IPS-18c (cell line): ENCODE measurements at regions not wholly inside any gene's neighbourhood (a gene's known extent, or its start where the extent isn't known, plus 50 kb on each side); places are given as distances from the start of the nearest gene placed in this dataset.

Experiments used
- H3K4me3 ChIP-seq: 2 replicates; pipeline ENCODE4 v1.7.0; 2013; ENCODE audit warnings: low read depth, mild to moderate bottlenecking, low read length, moderate library complexity; ENCODE audit not compliant: insufficient read depth
- H3K9me3 ChIP-seq: one replicate; pipeline ENCODE4 v1.6.1; 2013; ENCODE audit warnings: mild to moderate bottlenecking, low read length, moderate library complexity; ENCODE audit not compliant: control insufficient read depth, insufficient read depth

DNA sequence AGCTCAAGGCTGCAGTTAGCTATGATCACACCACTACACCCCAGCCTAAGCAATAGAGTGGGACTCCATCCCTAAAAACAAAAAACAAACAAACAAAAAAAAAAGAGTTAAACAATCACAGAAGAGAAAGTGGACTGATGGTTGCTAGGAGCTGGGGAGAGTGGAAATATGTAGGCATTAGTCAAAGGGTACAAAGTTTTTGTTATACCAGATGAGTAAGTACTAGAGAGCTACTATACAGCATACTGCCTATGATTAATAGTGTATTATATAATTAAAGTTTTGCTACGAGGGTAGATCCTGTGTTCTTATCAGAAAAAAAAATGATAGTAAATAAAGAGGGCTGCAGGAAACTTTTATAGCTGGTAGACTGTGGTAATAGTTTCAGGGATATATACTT, 538.6 kb downstream of the ELAVL2 start:
- Histone ChIP-seq H3K9me3 (no peaks in the 10 kb centered on the region), H3K4me3 (no peak overlapping the region)

DNA sequence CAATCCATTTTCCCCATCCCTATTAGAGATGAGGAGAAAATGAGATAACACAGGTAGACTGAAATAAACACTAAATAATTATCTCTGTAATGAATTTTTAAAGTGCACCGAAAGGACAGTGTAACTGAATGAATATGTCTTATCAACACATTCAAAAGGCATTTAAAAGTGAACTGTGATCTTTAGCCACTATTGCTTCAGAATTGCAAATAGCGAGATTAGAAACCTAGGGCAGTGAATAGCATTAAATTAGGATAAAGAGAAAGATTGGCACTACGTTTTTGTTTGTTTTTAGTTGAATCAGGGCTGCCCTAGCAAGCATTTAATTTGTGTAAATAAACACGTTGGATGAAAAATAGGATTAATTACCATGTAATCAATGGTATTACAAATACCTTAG, 537.5 kb downstream of the ELAVL2 start:
- no peak overlapping the region for H3K4me3 ChIP-seq
- no peaks in the 10 kb centered on the region for H3K9me3 ChIP-seq

DNA sequence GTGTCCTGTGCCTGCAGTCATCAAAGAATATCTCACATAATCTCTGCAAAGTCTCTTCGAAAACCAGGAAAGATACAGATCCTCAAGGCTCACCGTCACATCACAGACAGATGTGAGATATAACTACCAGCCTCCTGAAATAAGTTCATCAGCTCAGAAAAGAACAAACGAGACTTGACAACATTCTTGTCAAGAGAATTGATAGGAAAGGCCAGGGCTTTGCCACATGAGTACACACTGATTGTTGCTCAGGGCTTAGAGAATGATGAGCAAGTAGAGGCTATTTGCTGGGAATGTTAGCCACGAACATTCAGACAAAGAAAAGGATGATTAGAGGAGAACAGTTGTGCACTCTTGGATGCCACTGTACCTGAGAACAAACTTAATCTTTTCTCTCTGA, 535.1 kb downstream of the ELAVL2 start:
- Histone ChIP-seq H3K4me3 (no peak overlapping the region), H3K9me3 (no peaks in the 10 kb centered on the region)

DNA sequence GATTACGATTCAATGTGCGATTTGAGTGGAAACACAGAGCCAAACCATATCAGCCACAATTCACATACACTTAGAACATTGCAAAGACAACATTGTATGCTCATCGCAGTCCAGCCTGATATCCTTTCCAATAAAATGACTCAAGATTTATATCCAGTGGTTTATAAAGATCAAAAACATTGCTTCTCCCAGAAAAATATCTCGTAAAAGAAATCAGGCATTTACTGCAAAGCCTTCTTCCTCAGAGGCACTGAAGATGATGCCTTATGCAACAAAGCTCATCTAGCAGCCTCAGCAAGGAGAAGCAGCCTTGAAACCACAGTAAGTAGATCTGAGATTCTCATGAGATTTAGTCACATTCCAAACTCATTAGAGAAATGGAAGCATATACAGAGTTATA, 523.8 kb downstream of the ELAVL2 start:
- Histone ChIP-seq H3K9me3 (no peaks in the 10 kb centered on the region), H3K4me3 (no peak overlapping the region)

DNA sequence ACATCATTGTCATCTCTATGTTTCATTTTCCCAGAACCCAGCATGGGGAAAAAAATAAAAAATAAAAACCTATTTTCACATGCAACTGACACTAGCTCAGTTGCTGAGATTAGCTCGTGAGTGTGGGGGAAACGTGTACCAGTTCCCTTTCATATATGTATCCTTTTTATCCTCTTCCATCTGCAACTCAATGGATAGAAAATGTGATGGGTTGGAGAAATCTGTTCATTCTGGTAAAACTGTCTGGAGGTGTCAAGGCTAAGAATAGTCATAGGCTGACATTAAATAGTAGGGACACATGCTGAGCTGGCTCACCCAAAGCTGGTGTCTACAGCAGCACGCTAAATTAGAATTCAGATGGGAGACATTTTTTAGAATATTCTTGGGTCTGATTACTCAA, 519.3 kb downstream of the ELAVL2 start:
- H3K9me3 ChIP-seq: no peaks in the 10 kb centered on the region
- no peak overlapping the region for H3K4me3 ChIP-seq

DNA sequence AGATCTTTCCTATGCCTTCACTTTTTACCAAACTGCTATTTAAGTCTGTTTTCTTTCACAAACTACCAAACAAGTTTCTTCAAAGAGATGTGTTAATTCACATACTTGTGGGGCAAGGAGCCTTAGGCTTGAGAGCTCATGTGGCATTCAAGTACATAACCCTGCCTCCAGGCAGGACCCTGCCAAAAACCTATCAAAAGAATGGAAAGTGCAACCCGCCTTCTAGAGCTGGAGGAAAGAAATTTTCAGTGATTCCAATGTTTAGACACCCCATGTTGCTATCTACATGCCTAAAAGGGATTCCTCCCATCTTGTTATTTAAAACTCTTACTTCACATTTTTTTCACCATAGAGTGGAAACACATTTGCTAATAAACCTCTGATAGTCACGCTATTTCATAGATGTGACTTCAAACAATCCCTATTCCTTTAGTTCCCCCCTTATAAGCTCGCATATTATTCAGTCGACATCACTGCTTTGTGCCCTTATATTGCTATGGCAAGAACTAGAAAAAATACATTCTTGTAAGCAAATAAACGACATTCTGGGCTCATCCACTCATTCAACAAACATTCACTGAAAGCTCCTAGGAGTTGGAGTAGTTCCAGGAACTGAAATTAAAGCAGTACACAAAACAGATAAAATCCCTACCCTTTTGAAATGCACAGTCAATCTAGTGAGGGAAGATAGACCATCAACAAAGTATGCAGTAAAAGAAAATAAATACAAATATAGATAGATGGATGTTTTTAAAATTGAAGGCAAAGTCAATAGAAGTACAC, 518.1 kb downstream of the ELAVL2 start:
- H3K4me3 ChIP-seq: no peak overlapping the region
- H3K9me3 ChIP-seq: no peaks in the 10 kb centered on the region

DNA sequence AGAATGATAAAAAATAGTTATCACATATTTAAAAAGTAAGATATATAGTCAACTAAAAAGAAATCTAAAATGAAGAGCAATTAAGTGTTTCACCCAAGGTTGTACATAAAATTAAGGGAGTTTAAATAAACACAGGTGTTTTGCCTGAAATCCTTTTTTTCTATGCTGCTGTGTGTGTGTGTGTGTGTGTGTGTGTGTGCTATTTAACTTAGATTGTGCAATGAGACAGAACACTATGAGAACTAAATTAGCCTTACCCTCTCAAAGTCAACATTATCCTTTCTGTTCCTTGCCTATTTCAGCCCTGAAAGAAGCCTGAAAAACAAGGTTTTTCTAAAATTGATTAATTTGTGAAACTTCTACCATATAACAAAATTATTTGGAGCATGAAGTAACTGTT, 516.2 kb downstream of the ELAVL2 start:
- H3K9me3 ChIP-seq: no peaks in the 10 kb centered on the region
- H3K4me3 ChIP-seq: no peak overlapping the region

DNA sequence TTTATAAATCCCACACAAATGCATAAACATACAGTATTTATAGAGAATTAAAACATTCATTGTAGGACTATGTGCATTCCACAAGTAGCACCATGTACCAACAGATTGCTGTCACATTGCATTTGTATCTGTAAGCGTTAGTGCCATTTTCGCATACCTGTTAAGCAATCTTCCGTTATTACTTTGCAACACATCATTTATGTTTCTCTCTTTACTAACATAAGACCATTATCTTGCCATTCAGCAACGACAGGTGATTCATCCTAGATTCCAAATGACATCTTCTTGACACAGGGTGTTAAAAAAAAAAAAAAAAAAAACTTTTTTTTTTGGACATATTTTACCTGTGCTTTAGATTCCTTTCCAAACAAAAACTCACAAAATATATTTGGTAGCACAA, 511.8 kb downstream of the ELAVL2 start:
- Histone ChIP-seq H3K4me3 (no peak overlapping the region), H3K9me3 (no peaks in the 10 kb centered on the region)

DNA sequence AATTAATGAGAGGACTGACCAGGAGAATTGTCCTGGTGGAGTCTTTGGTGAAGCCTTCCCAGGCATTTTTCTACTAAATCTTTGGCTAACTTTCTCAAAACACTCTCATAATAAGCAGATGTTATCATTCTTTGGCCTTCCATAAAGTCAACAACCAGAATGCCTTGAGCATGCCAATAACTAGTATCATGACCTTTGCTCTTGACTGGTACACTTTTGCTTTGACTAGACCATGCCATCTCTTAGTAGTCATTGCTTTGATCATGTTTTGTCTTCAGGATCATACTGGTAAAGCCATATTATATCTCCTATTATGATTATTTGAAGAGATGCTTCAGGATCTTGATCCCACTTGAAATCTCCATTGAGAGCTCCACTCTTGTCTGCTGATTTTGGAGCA, 506.9 kb downstream of the ELAVL2 start:
- H3K4me3 ChIP-seq: no peak overlapping the region
- no peaks in the 10 kb centered on the region for H3K9me3 ChIP-seq

DNA sequence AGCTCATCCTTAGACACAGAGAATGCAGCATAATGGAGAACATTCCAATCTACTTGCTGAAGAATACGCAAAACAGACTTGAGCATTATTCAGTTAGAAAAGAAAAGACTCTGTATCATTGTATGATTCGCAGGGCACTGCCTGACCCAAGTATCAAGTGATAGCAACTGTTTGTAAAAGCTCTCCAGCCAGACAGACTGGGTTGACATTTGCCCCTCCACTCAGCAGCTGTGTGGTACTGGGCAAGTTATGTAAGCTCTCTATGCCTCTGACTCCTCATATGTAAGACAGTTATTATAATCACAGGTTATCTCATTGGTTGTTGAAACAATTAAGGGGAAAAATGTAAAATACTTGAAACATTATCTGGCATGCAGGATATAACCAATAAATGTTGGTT, 505.0 kb downstream of the ELAVL2 start:
- H3K4me3 ChIP-seq: no peak overlapping the region

DNA sequence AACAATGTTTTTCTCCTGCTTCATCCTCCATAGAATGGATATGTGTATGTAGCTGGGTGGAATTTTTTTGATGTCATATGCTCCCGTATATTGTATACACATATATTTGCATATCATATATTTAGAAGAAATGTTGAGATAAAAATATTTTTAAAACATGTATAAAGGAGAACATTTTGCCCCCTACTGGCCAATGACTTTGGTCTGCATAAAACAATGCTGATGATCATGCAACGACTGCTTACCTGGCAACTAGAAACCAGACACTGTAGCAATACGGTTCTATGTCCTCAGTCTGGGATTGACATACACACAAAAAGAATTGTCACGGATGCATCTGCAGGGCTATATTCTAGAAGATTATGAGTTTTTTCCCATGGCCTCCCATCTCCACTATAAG, 503.6 kb downstream of the ELAVL2 start:
- H3K9me3 ChIP-seq: no peaks in the 10 kb centered on the region
- no peak overlapping the region for H3K4me3 ChIP-seq

More for the DNA sequence above, 505.0 kb downstream of the ELAVL2 start:
- H3K9me3 ChIP-seq: no peaks in the 10 kb centered on the region

DNA sequence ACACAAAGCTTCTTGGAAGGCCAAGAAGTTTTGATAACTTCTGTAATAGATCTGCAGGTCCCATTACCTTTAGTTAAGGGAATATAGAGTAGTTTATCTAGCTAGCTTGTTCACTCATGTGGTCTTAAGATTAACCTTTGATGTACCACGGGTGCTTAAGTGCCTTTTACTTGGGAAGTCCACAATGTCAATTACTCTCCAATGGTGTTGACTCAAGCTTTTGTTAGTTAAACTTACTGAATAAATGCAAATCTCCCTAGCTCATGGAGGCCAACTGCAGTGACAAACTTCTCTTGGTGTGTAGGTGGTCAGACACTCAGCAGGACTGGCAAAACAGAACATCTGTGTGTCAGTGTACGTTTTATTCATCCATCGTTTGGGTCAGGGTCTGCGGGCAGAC, 501.5 kb downstream of the ELAVL2 start:
- no peak overlapping the region for H3K4me3 ChIP-seq
- H3K9me3 ChIP-seq: no peaks in the 10 kb centered on the region

DNA sequence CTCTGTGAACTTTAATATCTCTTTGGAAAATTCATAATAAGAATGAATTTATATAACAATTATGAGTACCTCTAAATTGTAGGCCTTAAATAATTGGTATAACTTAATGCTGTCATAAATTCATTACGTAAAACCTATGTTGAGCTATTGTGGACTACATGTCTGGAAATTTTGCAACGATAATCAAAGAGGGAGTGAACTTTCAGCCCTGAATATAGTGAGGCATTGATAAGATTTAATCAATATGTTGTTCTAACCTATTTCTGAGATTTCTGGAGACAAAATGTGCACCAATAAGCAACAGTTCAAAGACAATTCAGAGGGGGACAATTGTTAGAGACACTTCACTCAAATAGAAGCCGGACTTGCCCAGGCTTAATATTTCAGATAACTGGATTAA, 499.4 kb downstream of the ELAVL2 start:
- no peak overlapping the region for H3K4me3 ChIP-seq
- no peaks in the 10 kb centered on the region for H3K9me3 ChIP-seq

DNA sequence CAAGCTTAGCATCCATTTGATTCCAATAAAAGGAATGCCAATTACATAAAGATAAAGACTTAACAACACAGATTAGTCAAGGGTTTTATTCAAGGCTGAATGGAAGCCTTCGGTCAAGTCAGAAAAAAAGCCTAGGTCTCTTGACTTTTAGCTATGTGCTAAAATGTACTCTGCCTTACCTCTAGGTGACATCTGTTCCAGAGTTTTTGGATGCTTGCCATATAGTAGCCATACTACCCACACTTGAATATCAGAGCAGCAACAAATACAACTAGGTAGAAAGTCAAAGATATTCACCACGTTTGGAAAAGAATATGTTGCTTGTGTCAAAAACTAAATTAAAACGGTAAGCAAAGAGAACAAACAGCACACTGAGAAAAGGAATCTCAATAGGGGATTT, 484.7 kb downstream of the ELAVL2 start:
- Histone ChIP-seq H3K9me3 (no peaks in the 10 kb centered on the region), H3K4me3 (no peak overlapping the region)

DNA sequence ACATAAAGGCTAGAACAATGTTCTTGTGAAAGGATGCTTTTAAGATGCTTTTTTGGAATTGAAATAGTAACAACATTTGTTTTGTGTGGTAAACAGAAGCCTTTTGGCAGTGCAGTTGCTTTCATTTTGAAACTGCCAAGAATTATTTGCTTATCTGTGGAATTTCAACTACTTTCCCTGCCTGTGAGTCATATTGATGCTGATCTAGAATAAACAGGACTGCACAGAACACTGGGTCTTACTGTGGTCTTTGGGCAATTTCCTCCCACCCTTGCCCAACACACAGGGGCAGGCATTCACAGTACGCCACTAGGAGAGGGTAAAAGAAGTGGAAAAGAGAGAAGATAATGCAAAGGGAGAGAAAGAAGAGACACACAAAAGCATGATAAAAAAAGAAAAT, 483.7 kb downstream of the ELAVL2 start:
- no peak overlapping the region for H3K4me3 ChIP-seq

DNA sequence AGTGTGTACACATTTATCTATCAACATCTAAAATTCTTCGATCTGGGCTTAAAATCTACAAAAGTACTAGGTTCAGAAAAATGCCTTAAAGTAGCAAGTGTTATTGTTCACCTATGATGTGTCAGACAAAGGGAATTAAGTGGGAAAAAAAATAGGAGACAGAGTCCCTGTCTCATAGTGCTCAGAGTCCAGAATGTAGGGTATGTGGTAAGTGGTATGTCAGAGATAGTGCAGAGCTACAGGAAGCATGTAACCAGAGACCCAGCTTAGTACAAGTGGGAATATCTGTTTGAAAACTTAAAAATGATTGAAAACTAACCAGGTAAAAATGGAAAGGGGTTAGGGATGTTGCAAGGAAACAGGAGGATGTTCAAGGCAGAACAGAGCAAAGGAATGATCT, 482.8 kb downstream of the ELAVL2 start:
- Histone ChIP-seq H3K9me3 (no peaks in the 10 kb centered on the region), H3K4me3 (no peak overlapping the region)

More for the DNA sequence above, 483.7 kb downstream of the ELAVL2 start:
- H3K9me3 ChIP-seq: no peaks in the 10 kb centered on the region

DNA sequence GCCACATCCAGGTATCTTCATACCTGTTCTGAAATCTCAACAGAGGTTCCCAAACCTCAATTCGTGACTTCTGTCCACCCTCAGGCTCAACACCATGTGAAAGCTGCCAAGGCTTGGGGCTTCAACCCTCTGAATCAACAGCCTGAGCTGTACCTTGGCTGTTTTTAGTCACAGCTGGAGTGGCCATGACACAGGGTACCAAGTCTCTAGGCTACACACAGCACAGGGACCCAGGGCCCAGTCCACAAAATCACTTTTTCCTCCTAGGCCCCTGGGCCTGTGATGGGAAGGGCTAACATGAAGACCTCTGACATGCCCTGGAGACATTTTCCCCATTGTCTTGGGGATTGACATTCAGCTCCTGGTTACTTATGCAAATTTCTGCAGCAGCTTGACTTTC, 464.9 kb downstream of the ELAVL2 start:
- peaks cover 3% of the 10 kb centered on the region for H3K9me3 ChIP-seq
- H3K4me3 ChIP-seq: no peak overlapping the region

DNA sequence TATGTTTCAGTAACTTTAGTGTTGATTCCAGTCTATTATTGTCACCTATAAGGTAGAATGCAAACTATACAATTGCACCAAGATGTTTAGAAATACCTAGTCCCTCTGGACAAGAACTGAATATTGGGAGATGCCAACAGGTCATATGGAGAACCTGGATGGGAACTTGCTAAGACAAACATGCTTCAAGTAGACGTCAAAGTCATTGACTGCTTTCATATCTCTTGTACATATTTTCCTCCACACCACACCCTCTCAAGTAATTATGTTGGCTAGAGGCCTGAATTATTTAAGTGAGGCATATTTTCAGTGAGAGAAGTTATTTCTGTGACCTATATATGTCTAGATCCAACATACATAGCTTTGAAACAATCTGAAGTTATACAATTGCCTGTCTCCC, 453.3 kb downstream of the ELAVL2 start:
- Histone ChIP-seq H3K9me3 (no peaks in the 10 kb centered on the region), H3K4me3 (no peak overlapping the region)

DNA sequence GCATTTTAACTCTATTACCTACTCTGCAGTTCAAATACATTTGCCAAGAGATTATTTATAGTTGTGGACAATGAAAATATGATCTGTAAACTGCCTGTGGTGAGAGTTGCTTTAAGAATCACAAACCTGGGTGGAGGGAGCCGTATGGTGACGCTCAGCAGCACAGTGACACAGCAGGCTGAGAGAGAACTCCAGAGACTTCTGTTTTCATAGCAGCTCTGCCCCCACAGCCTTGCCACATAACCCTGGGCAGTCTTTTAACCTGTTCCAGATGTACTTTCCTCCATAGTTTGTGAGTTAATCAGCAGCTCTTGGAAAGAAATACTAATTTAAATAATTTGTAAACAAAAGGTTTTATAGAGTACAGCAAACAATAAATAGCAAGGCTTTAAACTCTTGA, 450.5 kb downstream of the ELAVL2 start:
- H3K9me3 ChIP-seq: peaks cover 2% of the 10 kb centered on the region
- no peak overlapping the region for H3K4me3 ChIP-seq
